ENCODE measurements at regions not wholly inside any gene's neighbourhood (a gene's known extent, or its start where the extent isn't known, plus 50 kb on each side); places are given as distances from the start of the nearest gene placed in this dataset.

DNA sequence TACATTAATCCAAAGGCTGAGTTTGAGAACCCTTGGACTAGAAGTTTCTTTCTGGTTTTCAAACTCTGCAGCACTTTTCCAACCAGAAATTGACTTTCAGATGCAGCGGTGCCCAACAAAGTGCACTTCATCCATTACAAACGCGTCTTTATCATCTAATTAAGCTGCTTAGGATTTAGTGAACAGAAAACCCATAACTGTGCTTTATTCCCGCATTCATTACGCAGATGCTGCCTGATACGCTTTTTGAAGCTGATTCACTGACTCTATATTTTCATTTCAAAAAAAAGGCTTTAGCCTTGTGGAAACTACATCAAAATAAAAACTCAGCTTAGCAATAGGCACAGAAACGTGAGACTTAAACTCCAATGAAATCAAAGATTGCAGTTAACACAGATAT is 69.8 kb upstream of the CTXND1 start (continued):
- TF ChIP-seq FOXP4 (CRISPR knock-in tag; IDR thresholded peaks at IDR 0.05) (no peak), ZNF143 (CRISPR knock-in tag; IDR thresholded peaks at IDR 0.05) (no peak), GZF1 (CRISPR knock-in tag; IDR thresholded peaks at IDR 0.05) (no peak), NFIC (IDR thresholded peaks at IDR 0.05; ENCODE audit: low read length) (no peak), ZNF235 (CRISPR knock-in tag; IDR thresholded peaks at IDR 0.05; ENCODE audit: borderline replicate concordance) (no peak), REPIN1 (CRISPR knock-in tag; IDR thresholded peaks at IDR 0.05; ENCODE audit: borderline replicate concordance, low read depth) (no peak), CREM (IDR thresholded peaks at IDR 0.05) (no peak), CREM (CRISPR knock-in tag; IDR thresholded peaks at IDR 0.05) (no peak), NFYC (CRISPR knock-in tag; IDR thresholded peaks at IDR 0.05) (no peak), KDM3A (CRISPR knock-in tag; IDR thresholded peaks at IDR 0.05; ENCODE audit: low read depth) (no peak)

- WGBS (ENCODE audit: low lambda C conversion rate) = 0% methylated on average over 1 of the region's 1 CpG
- no peak for FAIRE-seq
- TF ChIP-seq MEIS1 (CRISPR knock-in tag; IDR thresholded peaks at IDR 0.05; ENCODE audit: borderline replicate concordance) = no peak
- TF ChIP-seq MIER2 (CRISPR knock-in tag; IDR thresholded peaks at IDR 0.05) = no peak
- TF ChIP-seq TEAD3 (CRISPR knock-in tag; optimal IDR thresholded peaks at IDR 0.05; ENCODE audit: borderline replicate concordance) = peak; percentile 44
- ChIA-PET CTCF (ENCODE audit: low intra/inter-chr PET ratio, low total read pairs) (no interaction called here), POLR2A (no interaction called here)
- no peaks in the 10 kb centered on the region for H3K79me2 ChIP-seq (ENCODE audit: insufficient read depth, low read length)
- H3K36me3 ChIP-seq (replicated peaks in 1 of 2; ENCODE audit: control insufficient read depth in 1 of 2, insufficient read depth in 2 of 2, low read length in 2 of 2) = no peaks in the 10 kb centered on the region
- no peak overlapping the region for H3K9ac ChIP-seq (ENCODE audit: insufficient read depth, low read depth, low read length)
- intact Hi-C loops (cut with micrococcal nuclease; ENCODE audit: unreplicated experiment) (no loop called here), in situ Hi-C loops (cut with HindIII; ENCODE audit: extremely low pct_ligation_motif_present, low pct_unique_long_range_greater_than_20kb) (loop anchor here (25.0 kb wide), 1 partner anchor 311 kb away; no protein-coding TSS in a partner anchor)
- 0 out of 2 replicates have a peak, but pooled peaks cover 8% of the 10 kb centered on the region for H3K9me3 ChIP-seq (ENCODE audit: low read length)
- no peak overlapping the region for H2AFZ ChIP-seq (ENCODE audit: low read length)
- no peak for ATAC-seq
- H3K4me1 ChIP-seq (ENCODE audit: insufficient read depth, low read length) = no peaks in the 10 kb centered on the region
- no peaks in the 10 kb centered on the region for H4K20me1 ChIP-seq (ENCODE audit: insufficient read depth, low read length)
- 0 out of 5 replicates have a peak, but pooled peaks cover 0 to 6% of the 10 kb centered on the region in 2 experiments for H3K27me3 ChIP-seq (ENCODE audit: control insufficient read depth in 1 of 2, insufficient read depth in 2 of 2, low read length in 2 of 2)
- no peak overlapping the region for H3K4me2 ChIP-seq (ENCODE audit: low read depth, low read length)
- no peak for DNase-seq (ENCODE audit: low spot score)
- no peak overlapping the region for H3K27ac ChIP-seq (ENCODE audit: extremely low read length, insufficient read depth, low read length)
- no TSS peak for BruUV-seq (replicated peaks)
- no peak overlapping the region for H3K4me3 ChIP-seq (replicated peaks in 1 of 3; ENCODE audit: insufficient read depth in 1 of 3, low read depth in 2 of 3, low read length in 3 of 3)
Measured at GRCh38 chr15:80323285-80323684, 71.3 kb upstream of the CTXND1 start.
